ENCODE measurements at regions not wholly inside any gene's neighbourhood (a gene's known extent, or its start where the extent isn't known, plus 50 kb on each side); places are given as distances from the start of the nearest gene placed in this dataset.

DNA sequence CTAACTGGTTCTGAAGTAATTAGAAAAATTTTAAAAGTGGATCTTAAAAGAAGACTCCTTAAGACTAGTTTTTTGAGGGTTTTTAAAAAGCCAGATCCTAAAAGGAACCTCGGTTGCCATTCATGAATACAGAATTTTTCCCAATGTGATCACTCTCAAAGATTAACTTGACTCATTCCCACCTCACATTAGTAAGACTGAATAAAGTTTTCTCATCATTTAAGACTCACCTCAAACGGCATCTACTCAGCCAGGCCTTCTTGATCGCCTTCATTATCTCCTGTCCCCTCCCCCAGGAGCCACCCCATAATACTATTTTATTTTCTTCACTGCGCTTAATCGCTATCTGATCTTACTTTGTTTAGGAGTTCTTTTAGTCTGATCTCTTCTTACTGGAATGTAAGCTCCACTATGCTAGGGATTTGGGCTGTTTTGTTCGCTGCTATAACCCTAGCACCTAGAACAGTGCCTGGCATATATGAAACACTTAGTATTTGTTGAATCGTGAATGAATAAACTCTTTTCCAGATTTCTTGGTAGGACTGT lies 55.9 kb upstream of the PCGF5 start:
- no peak for DNase-seq (ENCODE audit: low spot score)

DNA sequence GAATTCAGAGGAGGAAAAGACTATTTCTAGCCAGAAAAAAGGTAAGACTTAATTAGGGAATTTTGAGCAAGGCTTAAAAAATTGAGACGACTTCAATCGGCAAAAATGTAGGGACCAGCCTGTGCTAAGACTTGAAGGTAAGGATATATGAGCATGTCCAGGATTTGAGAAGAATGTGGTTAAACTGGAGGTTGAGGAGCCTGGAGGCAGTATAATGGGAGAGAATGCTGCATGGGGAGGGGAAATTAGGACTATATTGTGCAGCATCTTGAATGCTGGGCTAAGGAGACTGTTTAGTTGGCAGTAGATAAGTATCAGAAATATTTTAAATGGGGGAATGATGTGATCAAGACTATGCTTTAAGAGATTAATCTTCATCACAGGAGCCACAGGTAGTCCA lies 53.1 kb upstream of the PCGF5 start:
- DNase-seq (ENCODE audit: low spot score): no peak
- TF ChIP-seq, protein P1, sequence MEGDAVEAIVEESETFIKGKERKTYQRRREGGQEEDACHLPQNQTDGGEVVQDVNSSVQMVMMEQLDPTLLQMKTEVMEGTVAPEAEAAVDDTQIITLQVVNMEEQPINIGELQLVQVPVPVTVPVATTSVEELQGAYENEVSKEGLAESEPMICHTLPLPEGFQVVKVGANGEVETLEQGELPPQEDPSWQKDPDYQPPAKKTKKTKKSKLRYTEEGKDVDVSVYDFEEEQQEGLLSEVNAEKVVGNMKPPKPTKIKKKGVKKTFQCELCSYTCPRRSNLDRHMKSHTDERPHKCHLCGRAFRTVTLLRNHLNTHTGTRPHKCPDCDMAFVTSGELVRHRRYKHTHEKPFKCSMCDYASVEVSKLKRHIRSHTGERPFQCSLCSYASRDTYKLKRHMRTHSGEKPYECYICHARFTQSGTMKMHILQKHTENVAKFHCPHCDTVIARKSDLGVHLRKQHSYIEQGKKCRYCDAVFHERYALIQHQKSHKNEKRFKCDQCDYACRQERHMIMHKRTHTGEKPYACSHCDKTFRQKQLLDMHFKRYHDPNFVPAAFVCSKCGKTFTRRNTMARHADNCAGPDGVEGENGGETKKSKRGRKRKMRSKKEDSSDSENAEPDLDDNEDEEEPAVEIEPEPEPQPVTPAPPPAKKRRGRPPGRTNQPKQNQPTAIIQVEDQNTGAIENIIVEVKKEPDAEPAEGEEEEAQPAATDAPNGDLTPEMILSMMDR (IDR thresholded peaks at IDR 0.05; ENCODE audit: extremely low read depth, missing control alignments): no peak

More for the DNA sequence above, 55.9 kb upstream of the PCGF5 start:
- TF ChIP-seq, protein P1 (IDR thresholded peaks at IDR 0.05; ENCODE audit: extremely low read depth, missing control alignments): no peak

DNA sequence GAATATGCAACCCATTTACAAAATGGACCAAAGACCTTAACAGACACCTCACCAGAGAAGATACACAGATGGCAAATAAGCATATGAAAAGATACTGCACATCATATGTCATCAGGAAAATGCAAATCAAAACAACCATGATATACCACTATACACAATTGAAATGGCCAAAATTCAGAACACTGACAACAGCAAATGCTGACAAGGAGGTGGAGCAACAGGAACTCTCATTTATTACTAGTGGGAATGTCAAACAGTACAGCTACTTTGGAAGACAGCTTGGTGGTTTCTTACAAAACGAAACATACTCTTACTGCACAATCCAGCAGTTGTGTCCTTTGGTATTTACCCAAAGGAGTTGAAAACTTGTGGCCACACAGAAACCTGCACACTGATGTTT lies 50.0 kb upstream of the PCGF5 start:
- TF ChIP-seq, protein P1 (IDR thresholded peaks at IDR 0.05; ENCODE audit: extremely low read depth, missing control alignments): no peak
- no peak for DNase-seq (ENCODE audit: low spot score)
